ENCODE measurements at regions not wholly inside any gene's neighbourhood (a gene's known extent, or its start where the extent isn't known, plus 50 kb on each side); places are given as distances from the start of the nearest gene placed in this dataset.
"Not testable (repeated sequence)": the region's sequence is repeated elsewhere in the genome, so short reads cannot be mapped to it uniquely, and the experiment has no call there.

DNA sequence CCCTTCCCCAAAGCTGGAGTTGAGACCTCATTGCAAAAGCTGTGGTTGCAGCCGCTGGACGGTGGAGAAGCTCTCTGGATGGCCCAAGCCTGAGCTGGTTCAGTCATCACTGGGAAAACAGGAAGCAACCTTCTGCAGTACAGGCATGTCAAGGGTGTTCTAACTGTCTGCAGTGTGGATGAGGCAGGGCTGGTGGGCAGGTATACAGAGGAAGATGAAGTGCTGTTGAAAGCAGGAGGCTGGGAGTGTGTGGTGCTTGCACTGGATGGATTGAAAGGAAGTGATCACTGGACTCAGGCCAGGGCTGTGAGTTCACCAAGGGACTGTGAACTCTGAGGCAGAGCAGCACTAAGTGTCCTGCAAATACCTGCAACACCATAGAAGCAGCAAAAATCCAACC, 89.0 kb upstream of the NOX3 start:
- TF ChIP-seq CTCF (IDR thresholded peaks at IDR 0.05; ENCODE audit: insufficient read depth, low read depth, low read length, missing control alignments): no peak
- no peak overlapping the region for H3K4me3 ChIP-seq (ENCODE audit: low read length)
- DNase-seq (ENCODE audit: low read depth): no peak

DNA sequence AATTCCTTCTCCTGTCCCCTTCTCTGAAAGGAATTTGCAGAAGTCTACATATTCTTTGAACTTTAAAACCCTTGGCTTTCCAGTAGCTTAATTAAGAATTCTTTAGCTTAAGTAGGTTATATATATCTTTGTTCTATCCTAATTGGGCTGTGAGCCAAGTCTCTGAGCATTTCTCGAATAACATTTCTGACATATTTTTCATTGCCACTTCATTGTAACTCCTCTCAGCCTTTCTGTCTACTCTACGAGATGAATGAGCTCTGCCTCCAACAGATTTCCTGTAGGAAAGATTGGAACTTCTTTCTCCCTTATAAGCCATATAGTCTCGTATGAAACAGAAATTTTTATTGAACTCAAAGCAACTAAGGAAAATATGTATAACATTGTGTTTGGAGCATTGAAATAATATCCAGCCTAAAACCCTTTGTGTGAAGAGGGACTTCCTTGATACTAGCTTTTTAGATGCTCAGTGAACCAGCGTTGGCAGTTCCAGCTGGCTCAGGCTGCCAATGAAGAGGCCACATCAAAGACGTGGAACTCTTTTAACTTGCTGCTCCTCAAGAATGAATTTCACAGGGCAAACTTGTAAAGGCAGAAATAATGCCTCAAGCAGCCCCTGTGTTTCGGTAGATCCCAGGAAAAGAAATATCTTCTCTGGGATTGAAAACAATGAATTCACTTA, 87.7 kb upstream of the NOX3 start:
- no peak for DNase-seq (ENCODE audit: low read depth)
- no peak for TF ChIP-seq CTCF (IDR thresholded peaks at IDR 0.05; ENCODE audit: insufficient read depth, low read depth, low read length, missing control alignments)
- H3K4me3 ChIP-seq (ENCODE audit: low read length): no peak overlapping the region

DNA sequence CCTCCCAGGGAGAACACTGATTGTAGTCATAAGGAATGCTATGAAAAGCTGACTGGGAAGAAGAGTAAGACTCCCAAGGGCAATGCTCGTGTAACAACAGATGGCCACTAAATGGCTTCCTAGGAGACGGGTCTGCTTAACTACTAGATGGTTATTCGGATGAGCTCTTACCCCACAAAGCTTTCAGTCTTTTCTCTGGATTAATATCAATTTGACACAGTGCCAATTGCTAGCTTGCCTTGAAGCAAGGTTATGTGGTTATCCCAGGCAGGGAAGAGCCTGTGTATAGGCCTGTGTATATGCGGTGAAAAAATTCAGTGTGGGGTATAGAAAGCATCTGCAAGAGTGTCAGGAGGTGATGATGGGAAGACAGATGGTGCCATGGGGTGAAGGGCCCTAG, 86.4 kb upstream of the NOX3 start:
- no peak for DNase-seq (ENCODE audit: low read depth)
- no peak for TF ChIP-seq CTCF (IDR thresholded peaks at IDR 0.05; ENCODE audit: insufficient read depth, low read depth, low read length, missing control alignments)
- H3K4me3 ChIP-seq (ENCODE audit: low read length): no peak overlapping the region

DNA sequence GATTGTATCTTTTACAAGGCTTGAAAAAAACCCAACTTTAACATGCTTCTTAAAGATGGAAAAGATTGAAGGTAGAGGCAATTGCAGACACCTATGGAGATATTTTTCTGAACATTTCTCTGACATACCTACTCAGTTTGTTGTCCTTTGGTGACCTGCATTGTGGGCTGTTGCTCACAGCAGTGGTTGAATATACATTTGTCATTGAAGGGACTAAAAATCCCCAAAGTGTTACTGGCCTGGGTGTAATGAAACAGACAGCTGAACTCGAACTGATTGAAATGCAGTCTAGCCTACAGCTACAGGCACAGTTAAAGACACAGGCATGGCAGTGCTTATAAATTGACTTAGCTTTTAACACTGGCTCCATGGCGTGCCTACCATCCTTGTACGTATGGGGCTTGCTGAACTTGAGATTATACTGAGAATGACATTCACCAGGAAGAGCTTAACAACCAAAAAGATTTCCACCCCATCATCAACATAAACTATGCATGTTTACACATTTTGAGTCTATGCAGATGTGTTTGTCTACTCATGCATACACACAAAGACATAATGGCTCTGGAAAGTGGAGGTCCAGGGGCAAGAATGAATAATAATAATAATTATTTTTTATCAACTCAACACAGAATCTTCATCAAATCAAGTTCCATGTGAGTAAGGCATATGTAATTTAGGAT, 83.2 kb upstream of the NOX3 start:
- no peak for DNase-seq (ENCODE audit: low read depth)
- no peak overlapping the region for H3K4me3 ChIP-seq (ENCODE audit: low read length)
- TF ChIP-seq CTCF (IDR thresholded peaks at IDR 0.05; ENCODE audit: insufficient read depth, low read depth, low read length, missing control alignments): no peak

GRCh38 chr6:155534678-155535077, 79.0 kb upstream of the NOX3 start:
- no peak for DNase-seq (ENCODE audit: low read depth)
- no peak for TF ChIP-seq CTCF (IDR thresholded peaks at IDR 0.05; ENCODE audit: insufficient read depth, low read depth, low read length, missing control alignments)
- H3K4me3 ChIP-seq (ENCODE audit: low read length): no peak overlapping the region

- peak; percentile 78 for TF ChIP-seq CTCF (IDR thresholded peaks at IDR 0.05; ENCODE audit: insufficient read depth, low read depth, low read length, missing control alignments)
- DNase-seq (ENCODE audit: low read depth): peak; percentile 55
- no peak overlapping the region for H3K4me3 ChIP-seq (ENCODE audit: low read length)
These were observed 74.7 kb upstream of the NOX3 start for GRCh38 chr6:155530219-155530834.

GRCh38 chr6:155529814-155530213, 74.2 kb upstream of the NOX3 start:
- H3K4me3 ChIP-seq (ENCODE audit: low read length); DNase-seq (ENCODE audit: low read depth): not testable (repeated sequence)
